Uterus (tissue), 2 donors: ENCODE measurements at regions not wholly inside any gene's neighbourhood (a gene's known extent, or its start where the extent isn't known, plus 50 kb on each side); places are given as distances from the start of the nearest gene placed in this dataset.

ENCODE experiments used
- POLR2A ChIP-seq, 2 donors: fragments of 450-650 bp; IDR thresholded peaks; one replicate each; pipeline ENCODE4 v1.6.1; 2016; ENCODE audit warnings: antibody characterized with exemption in 2 of 2, mild to moderate bottlenecking in 1 of 2, moderate library complexity in 1 of 2
- TF ChIP-seq, protein P1 (sequence below), 4 experiments: fragments of 200-600 bp in 2 of 4; fragments of 450-650 bp in 2 of 4; sonication (generic) in 2 of 4; IDR thresholded peaks; one replicate each; pipeline ENCODE4 v1.5.1; 2016 to 2019; ENCODE audit warnings: antibody characterized with exemption in 4 of 4, mild to moderate bottlenecking in 2 of 4, moderate library complexity in 1 of 4

DNA sequence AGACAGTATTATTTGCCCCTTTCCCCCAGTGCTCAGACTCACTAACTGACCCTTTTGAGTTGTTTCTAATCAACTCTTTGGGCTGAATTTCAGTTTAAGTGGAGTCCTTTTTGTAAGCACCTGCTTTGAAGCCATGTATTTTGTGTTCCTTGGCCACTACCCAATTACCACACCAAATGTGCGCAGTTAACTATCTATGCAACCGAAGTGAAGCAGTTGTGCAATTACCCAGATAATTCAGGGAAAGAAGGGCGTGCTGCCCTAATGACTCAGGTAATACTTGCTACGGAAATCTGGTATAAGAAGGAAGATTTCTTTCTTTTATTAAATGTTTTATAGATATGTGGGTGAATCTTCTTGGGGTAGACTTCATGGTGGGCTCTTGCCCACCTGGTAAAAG lies 371.9 kb upstream of the TBL1XR1 start:
- TF ChIP-seq, protein P1, sequence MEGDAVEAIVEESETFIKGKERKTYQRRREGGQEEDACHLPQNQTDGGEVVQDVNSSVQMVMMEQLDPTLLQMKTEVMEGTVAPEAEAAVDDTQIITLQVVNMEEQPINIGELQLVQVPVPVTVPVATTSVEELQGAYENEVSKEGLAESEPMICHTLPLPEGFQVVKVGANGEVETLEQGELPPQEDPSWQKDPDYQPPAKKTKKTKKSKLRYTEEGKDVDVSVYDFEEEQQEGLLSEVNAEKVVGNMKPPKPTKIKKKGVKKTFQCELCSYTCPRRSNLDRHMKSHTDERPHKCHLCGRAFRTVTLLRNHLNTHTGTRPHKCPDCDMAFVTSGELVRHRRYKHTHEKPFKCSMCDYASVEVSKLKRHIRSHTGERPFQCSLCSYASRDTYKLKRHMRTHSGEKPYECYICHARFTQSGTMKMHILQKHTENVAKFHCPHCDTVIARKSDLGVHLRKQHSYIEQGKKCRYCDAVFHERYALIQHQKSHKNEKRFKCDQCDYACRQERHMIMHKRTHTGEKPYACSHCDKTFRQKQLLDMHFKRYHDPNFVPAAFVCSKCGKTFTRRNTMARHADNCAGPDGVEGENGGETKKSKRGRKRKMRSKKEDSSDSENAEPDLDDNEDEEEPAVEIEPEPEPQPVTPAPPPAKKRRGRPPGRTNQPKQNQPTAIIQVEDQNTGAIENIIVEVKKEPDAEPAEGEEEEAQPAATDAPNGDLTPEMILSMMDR (IDR thresholded peaks at IDR 0.05), result no peak
- no peak for TF ChIP-seq POLR2A (IDR thresholded peaks at IDR 0.05)
